GM10248 (cell line): ENCODE measurements at regions not wholly inside any gene's neighbourhood (a gene's known extent, or its start where the extent isn't known, plus 50 kb on each side); places are given as distances from the start of the nearest gene placed in this dataset.

ENCODE experiments used
- CTCF ChIA-PET: fragments of 300-600 bp; sonication (Branson Sonifier 250); formaldehyde crosslinking; extraction: SDS; loops from one replicate; lab custom pipeline; 2021; ENCODE audit warnings: antibody characterized with exemption; lab: Yijun Ruan, JAX
- POLR2A ChIA-PET: fragments of 350-650 bp; sonication (Branson Sonifier 250); formaldehyde crosslinking; extraction: SDS; loops from one replicate; lab custom pipeline; 2020; ENCODE audit warnings: antibody characterized with exemption; lab: Yijun Ruan, JAX
- DNase-seq: peaks from one replicate; pipeline ENCODE4 v3.0.0; 2012; ENCODE audit errors: extremely low spot score
- CTCF ChIP-seq: IDR thresholded peaks from 2 replicates; pipeline ENCODE4 v1.5.1; 2012; ENCODE audit warnings: mild to moderate bottlenecking, low read depth; ENCODE audit errors: extremely low read depth, missing control alignments, control extremely low read depth

- no peak for DNase-seq
- ChIA-PET POLR2A (no interaction called here), CTCF (no interaction called here)
- TF ChIP-seq CTCF: no peak
Measured at GRCh38 chr9:87447547-87448432, 49.9 kb upstream of the DAPK1 start.
